NCI-H460 (cell line): ENCODE measurements at regions not wholly inside any gene's neighbourhood (a gene's known extent, or its start where the extent isn't known, plus 50 kb on each side); places are given as distances from the start of the nearest gene placed in this dataset.

ENCODE experiments used
- DNase-seq: peaks from one replicate; pipeline ENCODE4 v3.0.0-alpha.2; 2016; ENCODE audit warnings: low read depth; ENCODE audit errors: extremely low read depth

- DNase-seq = no peak
Observed at GRCh38 chr20:40329321-40329720, 359.7 kb downstream of the MAFB start.

DNA sequence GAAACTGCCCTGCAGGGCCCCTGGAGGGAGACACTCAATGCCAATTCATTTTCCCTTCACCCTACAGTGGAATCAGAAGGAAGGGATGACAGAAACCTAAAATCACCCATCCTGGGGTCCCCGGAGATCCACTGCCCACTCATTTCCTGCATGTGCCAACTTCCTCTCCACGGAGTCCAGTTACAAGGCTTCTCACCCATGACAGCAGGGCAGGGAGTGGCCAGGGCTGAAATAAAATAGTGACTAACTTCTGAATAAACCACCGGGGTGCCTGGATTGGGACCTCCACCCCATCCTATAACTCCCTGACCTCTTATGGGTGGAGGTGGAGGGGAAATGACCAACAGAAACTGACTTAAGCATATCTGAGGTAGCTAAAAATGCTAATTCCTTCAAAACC is 362.3 kb downstream of the MAFB start:
- DNase-seq = no peak

- DNase-seq = no peak
Observed at GRCh38 chr20:40325006-40325568, 363.9 kb downstream of the MAFB start.

GRCh38 chr20:40323361-40323794 is 365.7 kb downstream of the MAFB start:
- no peak for DNase-seq

- no peak for DNase-seq
Observed at GRCh38 chr20:40322941-40323340, 366.1 kb downstream of the MAFB start.

DNA sequence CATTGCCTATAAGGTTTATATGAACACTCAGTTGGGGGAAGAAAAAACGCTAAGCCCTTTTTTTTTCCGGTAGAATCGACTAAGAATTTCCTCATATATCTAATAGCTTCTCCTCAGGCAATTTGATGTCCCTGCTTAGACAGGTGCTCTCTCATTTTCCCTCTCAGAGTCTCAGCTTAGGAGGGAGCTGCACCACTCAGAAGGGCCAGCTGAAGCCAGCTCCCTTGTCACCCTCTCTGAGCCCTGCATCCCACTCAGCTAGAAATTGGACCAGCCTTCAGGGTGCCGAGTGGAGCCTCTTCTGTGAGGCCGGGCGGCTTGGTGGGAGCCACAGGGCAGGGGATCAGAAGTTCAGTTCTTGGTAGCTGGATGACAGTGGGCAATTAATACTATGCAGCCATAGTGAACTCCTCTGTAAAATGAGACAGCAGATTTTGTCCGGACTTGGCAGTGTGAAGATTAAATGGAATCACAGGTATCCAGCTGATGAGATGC is 368.5 kb downstream of the MAFB start:
- no peak for DNase-seq

DNA sequence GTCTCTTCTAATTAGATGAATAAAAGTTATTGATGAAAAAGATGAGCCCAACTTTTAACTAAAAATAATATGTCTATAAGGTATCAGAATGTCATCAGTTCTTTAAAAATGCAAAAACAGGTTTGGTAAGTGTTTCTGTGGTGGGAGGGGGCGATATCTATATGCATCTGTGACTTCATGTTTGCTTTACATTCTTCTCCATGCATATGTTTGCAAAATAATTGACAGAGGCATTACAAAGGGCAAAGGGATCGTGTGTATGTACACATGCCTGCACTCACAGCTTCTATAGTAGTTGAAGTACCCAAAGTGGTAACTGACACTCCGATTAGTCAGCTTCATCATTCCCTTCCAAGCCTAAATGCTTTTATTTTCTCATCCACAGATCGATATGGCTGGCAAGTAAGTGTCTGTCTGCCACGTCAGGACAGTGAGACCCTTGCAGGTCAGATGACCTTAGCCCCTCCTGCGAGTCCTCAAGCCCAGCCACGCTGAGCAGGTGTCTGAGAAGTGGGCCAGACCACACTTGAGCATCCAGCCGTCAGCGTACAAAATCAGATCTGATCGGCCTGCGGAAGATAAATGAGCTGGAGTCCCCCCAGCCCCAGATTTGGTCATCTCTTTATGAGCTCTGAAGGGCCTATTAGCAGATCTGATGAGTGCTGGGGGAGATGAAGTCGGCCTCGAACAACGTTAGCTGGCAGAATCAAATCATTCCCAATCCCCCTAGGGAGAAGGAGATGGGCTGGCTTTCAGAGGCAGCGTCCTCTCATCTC is 369.1 kb downstream of the MAFB start:
- DNase-seq = no peak

- no peak for DNase-seq
Observed at GRCh38 chr20:40319056-40319455, 370.0 kb downstream of the MAFB start.

DNA sequence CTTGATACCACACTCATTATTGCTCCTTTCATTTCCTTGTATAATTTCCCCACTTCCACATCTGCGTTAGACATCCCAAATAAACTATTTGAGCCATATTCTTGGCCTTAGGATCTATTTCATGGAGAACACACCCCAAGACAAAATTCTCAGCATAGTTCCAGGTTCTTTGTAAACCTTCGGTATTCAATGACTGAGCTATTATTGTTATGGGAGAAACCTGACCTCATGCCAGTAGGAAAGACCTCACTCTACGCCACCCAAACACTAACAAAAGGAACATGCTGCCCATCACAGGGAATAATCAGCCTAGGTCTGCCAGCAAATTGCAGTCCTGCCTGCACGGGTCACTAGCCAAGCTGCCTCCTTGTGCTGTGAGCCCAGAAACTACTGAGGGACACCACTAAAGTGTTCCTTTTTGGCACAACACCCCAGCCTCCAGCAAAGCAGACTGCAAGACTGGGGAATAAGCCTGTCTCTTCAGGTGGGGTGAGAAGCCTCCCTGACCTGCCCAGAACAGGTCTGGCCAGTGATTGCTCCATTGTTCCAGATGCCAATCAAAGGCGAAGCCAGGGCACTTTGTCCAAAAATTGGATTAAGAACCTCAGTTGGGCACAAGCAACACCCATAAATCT is 371.8 kb downstream of the MAFB start:
- no peak for DNase-seq

- no peak for DNase-seq
Observed at GRCh38 chr20:40314278-40314677, 374.8 kb downstream of the MAFB start.

GRCh38 chr20:40313730-40314129 is 375.3 kb downstream of the MAFB start:
- no peak for DNase-seq

DNA sequence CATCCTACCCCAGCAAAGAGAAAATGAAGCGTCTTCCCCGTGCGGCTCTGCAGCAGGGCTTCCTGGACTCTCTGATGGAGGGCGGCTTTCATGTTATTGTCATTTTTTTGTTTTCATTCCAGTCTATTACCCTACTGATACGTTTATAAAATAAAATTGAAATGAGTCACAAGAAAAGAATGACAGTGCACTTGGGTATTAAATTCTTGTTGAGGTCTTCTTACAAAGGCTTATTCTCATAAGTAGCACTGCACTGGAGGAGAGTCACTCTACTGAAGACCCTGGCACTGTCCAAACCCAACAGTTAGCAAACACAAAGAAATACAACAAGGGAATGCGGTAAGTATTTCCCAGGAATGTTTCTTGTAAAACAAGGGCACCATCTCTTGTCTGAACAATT is 379.3 kb downstream of the MAFB start:
- DNase-seq = no peak

DNA sequence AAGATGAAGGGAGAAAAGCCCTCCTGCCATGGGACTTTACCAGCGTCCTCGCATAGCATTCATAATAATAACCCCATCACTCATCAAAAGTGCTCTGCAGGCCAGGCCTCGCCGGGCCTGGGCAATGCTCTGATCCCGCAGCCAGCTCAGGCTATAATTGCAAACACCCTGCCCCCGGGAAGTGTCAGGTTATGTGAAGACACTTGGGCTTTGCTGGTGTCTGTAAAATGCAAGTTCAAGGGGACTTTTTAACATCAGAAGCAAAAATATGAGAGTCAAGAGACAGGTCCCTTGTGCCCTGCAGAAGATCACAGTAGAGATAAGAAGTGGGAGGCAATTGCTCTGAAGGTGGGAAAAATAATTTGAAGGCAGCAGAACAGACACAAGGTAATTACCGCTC is 381.0 kb downstream of the MAFB start:
- DNase-seq = no peak

- DNase-seq = no peak
Observed at GRCh38 chr20:40307268-40307667, 381.8 kb downstream of the MAFB start.

DNA sequence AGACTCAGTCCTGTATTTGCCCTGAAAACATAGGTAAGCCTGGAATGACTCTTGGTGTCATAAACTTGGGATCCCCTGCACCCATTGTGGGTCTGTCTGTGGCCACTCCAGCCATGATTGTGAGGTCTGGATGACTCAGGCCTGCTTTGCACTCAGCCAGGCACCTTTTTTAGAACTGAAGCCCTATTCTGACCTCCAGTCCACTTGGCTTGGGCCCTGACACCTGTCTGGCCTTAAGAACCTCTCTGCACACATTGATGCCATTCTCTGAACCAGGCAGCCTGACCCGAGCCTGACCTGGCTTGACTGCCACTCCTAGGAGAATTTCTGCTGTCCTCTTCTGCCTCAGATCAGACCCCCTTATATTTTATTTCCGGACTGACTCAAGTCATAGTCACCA is 383.7 kb downstream of the MAFB start:
- DNase-seq = no peak

DNA sequence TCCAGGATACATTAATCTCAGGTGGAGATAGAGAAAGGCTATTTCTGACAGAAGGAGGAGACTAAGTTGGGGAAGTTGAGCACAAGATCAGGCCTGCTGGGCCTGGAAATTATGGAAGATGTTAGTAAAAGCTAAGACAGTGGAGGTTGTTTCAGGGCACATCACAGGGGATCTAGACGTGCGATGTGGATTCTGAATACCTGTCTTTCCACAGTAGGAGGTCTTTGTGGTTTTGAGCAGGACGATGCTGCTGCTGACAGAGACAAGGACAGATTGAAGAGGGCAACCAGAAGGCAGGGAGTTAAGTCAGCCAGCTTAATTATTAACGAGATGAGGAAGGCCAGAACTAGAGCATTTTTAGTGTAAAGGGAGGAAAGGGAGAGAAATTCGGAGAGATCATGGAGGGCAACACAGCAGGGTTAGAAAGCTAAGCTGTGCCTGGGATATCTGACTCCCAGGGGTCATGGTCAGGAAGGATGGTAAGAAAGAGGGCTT is 384.9 kb downstream of the MAFB start:
- DNase-seq = no peak

DNA sequence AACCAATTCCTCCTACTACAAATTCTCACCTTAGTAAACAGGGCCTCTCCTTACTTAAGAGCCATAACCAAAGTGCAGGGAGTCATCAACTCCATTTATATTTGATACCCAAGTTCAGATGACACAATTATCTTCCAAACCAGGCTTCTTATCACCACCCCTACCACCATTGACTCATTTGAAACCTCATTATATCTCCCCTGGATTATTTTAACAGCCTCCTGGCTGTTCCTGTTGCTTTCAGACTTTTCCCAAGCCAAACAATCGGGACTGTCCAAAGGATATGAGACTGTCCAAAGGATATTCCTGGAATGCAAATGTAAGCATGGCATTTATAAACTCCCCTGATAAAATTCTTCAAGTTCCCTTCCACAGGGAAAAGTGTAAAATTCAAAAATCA is 394.3 kb downstream of the MAFB start:
- no peak for DNase-seq

- DNase-seq = no peak
Observed at GRCh38 chr20:40294175-40294574, 394.9 kb downstream of the MAFB start.

GRCh38 chr20:40293740-40294139 is 395.3 kb downstream of the MAFB start:
- no peak for DNase-seq

GRCh38 chr20:40291493-40292135 is 397.4 kb downstream of the MAFB start:
- DNase-seq = no peak

DNA sequence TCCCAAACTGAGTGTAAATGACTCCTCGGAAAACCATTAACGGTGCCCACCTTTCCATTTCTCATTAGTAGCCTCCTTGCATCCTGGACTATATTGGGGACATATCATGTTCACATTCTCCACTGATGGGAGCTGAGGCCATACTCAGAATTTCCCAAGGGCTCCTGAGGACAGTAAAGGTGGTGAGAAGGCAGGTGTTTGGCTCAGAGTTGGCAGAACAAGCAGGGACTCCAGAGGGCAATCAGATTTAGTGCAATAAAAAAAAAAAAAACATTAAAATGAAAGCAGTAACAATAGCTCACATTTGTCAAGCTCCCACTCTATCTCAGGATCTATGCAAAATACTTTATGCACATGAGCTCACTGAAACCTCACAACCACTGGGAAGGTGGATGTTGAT is 401.4 kb downstream of the MAFB start:
- no peak for DNase-seq
